Pancreas (tissue), 10 donors: ENCODE measurements at regions not wholly inside any gene's neighbourhood (a gene's known extent, or its start where the extent isn't known, plus 50 kb on each side); places are given as distances from the start of the nearest gene placed in this dataset.

Experiments
- ATAC-seq, 4 donors: fragments of 200-7000 bp; cut with Tn5 transposase; one replicate each; pipeline versions ENCODE4 v1.8.0 to v1.9.1; 2020; ENCODE audit warnings: mild to moderate bottlenecking in 4 of 4, moderate library complexity in 4 of 4
- DNase-seq, 6 donors: peaks; one replicate each; pipeline ENCODE4 v3.0.0-alpha.2; 2020
- FAIRE-seq: peaks from 2 replicates; lab custom pipeline; 2012; peaks lifted over from hg19 to GRCh38; lab: Jason Lieb, UNC
- H3K27ac ChIP-seq, 4 donors: fragments of 200-600 bp; sonication (generic); 1 replicate in 3 of 4; 2 replicates in 1 of 4; pipeline versions ENCODE4 v1.5.0 to v1.8.0; 2020
- H3K27me3 ChIP-seq, 4 donors: fragments of 200-600 bp; one replicate each; pipeline ENCODE4 v1.8.0; 2021
- H3K36me3 ChIP-seq, 3 donors: fragments of 200-600 bp; sonication (generic) in 1 of 3; one replicate each; pipeline versions ENCODE4 v1.5.0 to v1.8.0; 2020 to 2021
- H3K4me1 ChIP-seq, 3 donors: fragments of 200-600 bp; one replicate each; pipeline ENCODE4 v1.8.0; 2021
- H3K4me3 ChIP-seq, 4 donors: fragments of 200-600 bp; sonication (generic) in 2 of 4; one replicate each; pipeline versions ENCODE4 v1.5.0 to v1.8.0; 2020 to 2021
- H3K9me3 ChIP-seq, 4 donors: fragments of 200-600 bp; one replicate each; pipeline ENCODE4 v1.8.0; 2021
- WGBS, 2 donors: extraction: QIAGEN DNeasy Blood & Tissue Kit; methylation state at CpG; one replicate each; pipeline ENCODE4 v1.1.7; 2013; 5-methylcytosine and 5-hydroxymethylcytosine counted together
- intact Hi-C, 3 donors: fragments of 100-400 bp; cut with DNase I; formaldehyde crosslinking; loops; one replicate each; pipeline versions ENCODE4 v1.11.1 to v1.14.2; 2022
- TF ChIP-seq, protein P1 (sequence below), 4 donors: fragments of 200-600 bp; sonication (generic) in 3 of 4; IDR thresholded peaks; one replicate each; pipeline versions ENCODE4 v1.5.0 to v1.8.0; 2021; ENCODE audit warnings: antibody characterized with exemption in 4 of 4
- donor health status: healthy with polysubstance abuse.
- donor health status: DM: no; HTN: no; CAD: no; lungs with moderate emphysema.
- donor health status: DM: no; HTN: no; CAD: no.
- donor health status: control.
- donor health status: control.
- donor health status: Bipolar disorder and iron deficiency.
- donor health status: DM: yes; HTN: yes; CAD: no.
- donor health status: DM: no; HTN: no; CAD: no.
- donor health status: DM: no; HTN: no; CAD: no.
- donor health status: DM: yes; HTN: yes; CAD: no.

DNA sequence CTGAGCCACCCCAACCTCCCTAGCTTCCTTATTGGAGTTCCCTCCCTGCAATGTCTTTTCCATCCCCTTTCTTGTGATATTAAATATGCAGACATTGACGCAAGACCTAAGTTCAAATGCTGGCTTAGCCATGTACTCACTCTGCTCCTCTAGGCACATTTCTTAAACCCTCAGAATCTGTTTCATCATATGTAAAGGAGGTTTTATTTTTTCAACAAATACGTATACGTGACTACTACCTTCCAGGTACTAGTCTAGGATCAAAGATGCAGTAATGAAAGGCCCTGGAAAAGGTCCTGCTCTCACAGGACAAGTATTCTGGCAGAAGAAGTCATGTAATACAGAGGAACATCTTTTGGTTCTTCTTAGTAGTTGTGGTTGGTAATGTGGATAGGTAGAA lies 98.6 kb downstream of the SIPA1L2 start:
- Histone ChIP-seq H3K27ac (no peak overlapping the region), H3K4me3 (no peak overlapping the region), H3K9me3 (no peaks in the 10 kb centered on the region), H3K27me3 (no peaks in the 10 kb centered on the region), H3K36me3 (no peaks in the 10 kb centered on the region), H3K4me1 (no peaks in the 10 kb centered on the region)
- DNase-seq (no peak), ATAC-seq (no peak), FAIRE-seq (no peak)
- intact Hi-C loops: no loop called here
- TF ChIP-seq, protein P1, sequence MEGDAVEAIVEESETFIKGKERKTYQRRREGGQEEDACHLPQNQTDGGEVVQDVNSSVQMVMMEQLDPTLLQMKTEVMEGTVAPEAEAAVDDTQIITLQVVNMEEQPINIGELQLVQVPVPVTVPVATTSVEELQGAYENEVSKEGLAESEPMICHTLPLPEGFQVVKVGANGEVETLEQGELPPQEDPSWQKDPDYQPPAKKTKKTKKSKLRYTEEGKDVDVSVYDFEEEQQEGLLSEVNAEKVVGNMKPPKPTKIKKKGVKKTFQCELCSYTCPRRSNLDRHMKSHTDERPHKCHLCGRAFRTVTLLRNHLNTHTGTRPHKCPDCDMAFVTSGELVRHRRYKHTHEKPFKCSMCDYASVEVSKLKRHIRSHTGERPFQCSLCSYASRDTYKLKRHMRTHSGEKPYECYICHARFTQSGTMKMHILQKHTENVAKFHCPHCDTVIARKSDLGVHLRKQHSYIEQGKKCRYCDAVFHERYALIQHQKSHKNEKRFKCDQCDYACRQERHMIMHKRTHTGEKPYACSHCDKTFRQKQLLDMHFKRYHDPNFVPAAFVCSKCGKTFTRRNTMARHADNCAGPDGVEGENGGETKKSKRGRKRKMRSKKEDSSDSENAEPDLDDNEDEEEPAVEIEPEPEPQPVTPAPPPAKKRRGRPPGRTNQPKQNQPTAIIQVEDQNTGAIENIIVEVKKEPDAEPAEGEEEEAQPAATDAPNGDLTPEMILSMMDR (IDR thresholded peaks at IDR 0.05): no peak
- 92 to 95% methylated on average over 3 of the region's 3 CpGs for WGBS, 2 donors

DNA sequence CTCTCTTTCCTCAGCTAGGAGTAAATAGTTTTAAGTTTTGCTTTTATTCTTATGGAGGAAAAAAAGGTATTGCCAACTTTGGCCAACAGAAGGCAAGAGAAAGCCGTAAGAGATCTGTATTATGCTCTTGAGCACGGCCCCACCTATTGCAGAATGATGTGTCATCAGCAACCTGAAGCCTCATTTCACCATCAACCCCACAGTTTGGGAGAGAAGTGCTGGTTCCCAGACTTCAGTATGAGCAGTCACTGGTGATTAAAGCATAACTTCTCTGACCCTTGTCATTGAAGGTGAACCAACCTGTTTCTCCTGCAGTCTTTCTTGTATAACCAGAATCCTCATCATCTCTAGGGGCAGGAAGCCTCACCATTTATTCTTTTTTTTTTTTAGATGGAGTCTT lies 100.2 kb downstream of the SIPA1L2 start:
- Histone ChIP-seq H3K27me3 (no peaks in the 10 kb centered on the region), H3K9me3 (no peaks in the 10 kb centered on the region), H3K27ac (no peak overlapping the region), H3K4me3 (no peak overlapping the region), H3K36me3 (no peaks in the 10 kb centered on the region), H3K4me1 (no peaks in the 10 kb centered on the region)
- FAIRE-seq (no peak), DNase-seq (no peak), ATAC-seq (peak in 1 of 4 donors; percentile 20)
- TF ChIP-seq, protein P1 (IDR thresholded peaks at IDR 0.05): no peak
- WGBS, 2 donors: 91 to 95% methylated on average over 2 of the region's 2 CpGs
- intact Hi-C loops: no loop called here

DNA sequence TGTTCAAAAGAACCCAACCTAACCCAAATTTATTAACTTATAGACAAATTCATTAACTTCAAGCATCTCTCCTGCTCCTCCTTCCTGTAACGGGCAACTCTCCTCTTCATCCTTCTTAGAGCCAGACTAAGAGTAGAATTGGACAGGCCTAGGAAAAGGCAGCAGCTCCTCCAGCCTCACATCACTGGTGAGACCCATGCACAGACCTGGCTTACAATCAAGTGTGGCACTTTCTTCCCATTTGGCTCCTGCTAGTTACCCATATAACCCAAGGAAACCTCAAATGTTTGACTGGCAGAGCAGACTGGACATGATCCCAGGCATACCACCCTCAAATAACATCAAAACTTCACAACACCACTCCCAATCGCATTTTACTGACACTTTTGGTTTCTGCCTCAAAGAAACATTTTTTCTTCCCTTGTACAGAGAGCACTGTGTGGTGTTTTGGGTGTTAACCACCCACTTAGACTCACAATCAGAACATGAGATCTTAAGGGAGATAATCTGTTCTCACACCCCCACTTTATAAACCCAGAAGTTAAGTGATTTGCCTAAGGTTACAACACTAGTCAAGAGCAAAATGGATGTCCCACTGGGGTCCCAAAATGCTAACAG lies 101.4 kb downstream of the SIPA1L2 start:
- H3K4me3 ChIP-seq: no peak overlapping the region
- FAIRE-seq: no peak
- no peak for ATAC-seq
- no peaks in the 10 kb centered on the region for H3K27me3 ChIP-seq
- H3K4me1 ChIP-seq: no peaks in the 10 kb centered on the region
- TF ChIP-seq, protein P1 (IDR thresholded peaks at IDR 0.05): no peak
- H3K36me3 ChIP-seq: no peaks in the 10 kb centered on the region
- H3K9me3 ChIP-seq: no peaks in the 10 kb centered on the region
- intact Hi-C loops: no loop called here
- no peak overlapping the region for H3K27ac ChIP-seq
- DNase-seq: no peak
- 84 to 96% methylated on average over 2 of the region's 2 CpGs for WGBS, 2 donors

- intact Hi-C loops: no loop called here
- DNase-seq (no peak), ATAC-seq (no peak), FAIRE-seq (no peak)
- WGBS, 2 donors: 70 to 79% methylated on average over 2 of the region's 2 CpGs
- no peaks in the 10 kb centered on the region for H3K4me1 ChIP-seq
- no peak overlapping the region for H3K4me3 ChIP-seq
- H3K36me3 ChIP-seq: no peaks in the 10 kb centered on the region
- TF ChIP-seq, protein P1 (IDR thresholded peaks at IDR 0.05): no peak
- H3K27me3 ChIP-seq: no peaks in the 10 kb centered on the region
- no peaks in the 10 kb centered on the region for H3K9me3 ChIP-seq
- no peak overlapping the region for H3K27ac ChIP-seq
Observed at GRCh38 chr1:232524056-232524455, 105.9 kb downstream of the SIPA1L2 start.

GRCh38 chr1:232522189-232522588 lies 107.7 kb downstream of the SIPA1L2 start:
- no peaks in the 10 kb centered on the region for H3K27me3 ChIP-seq
- 93 to 94% methylated on average over 1 of the region's 1 CpG for WGBS, 2 donors
- DNase-seq (no peak), ATAC-seq (no peak), FAIRE-seq (no peak)
- H3K4me3 ChIP-seq: no peak overlapping the region
- no peaks in the 10 kb centered on the region for H3K9me3 ChIP-seq
- no peak overlapping the region for H3K27ac ChIP-seq
- TF ChIP-seq, protein P1 (IDR thresholded peaks at IDR 0.05): no peak
- H3K4me1 ChIP-seq: no peaks in the 10 kb centered on the region
- intact Hi-C loops: no loop called here
- no peaks in the 10 kb centered on the region for H3K36me3 ChIP-seq
